Testis (tissue), 2 donors: ENCODE measurements at regions not wholly inside any gene's neighbourhood (a gene's known extent, or its start where the extent isn't known, plus 50 kb on each side); places are given as distances from the start of the nearest gene placed in this dataset.

Experiments
- CTCF ChIP-seq, 3 experiments: fragments of 450-650 bp in 2 of 3; fragments of 200-600 bp in 1 of 3; sonication (generic) in 1 of 3; IDR thresholded peaks; one replicate each; pipeline ENCODE4 v1.5.1; 2016 to 2019; ENCODE audit warnings: antibody characterized with exemption in 3 of 3, mild to moderate bottlenecking in 2 of 3, moderate library complexity in 1 of 3
- POLR2A ChIP-seq: fragments of 450-650 bp; IDR thresholded peaks from one replicate; pipeline ENCODE4 v1.6.1; 2017; ENCODE audit warnings: antibody characterized with exemption, mild to moderate bottlenecking, moderate library complexity

GRCh38 chr12:75874441-75874840, 157.1 kb downstream of the PHLDA1 start:
- TF ChIP-seq POLR2A (no peak), CTCF (IDR thresholded peaks at IDR 0.05) (no peak)
